ENCODE measurements at regions not wholly inside any gene's neighbourhood (a gene's known extent, or its start where the extent isn't known, plus 50 kb on each side); places are given as distances from the start of the nearest gene placed in this dataset.

- H3K27ac ChIP-seq (ENCODE audit: low read length), result no peak overlapping the region
- ChIA-PET POLR2A (ENCODE audit: unreplicated experiment) (no interaction called here), CTCF (no interaction called here)
- intact Hi-C loops (cut with micrococcal nuclease), result no loop called here
- H3K79me2 ChIP-seq (ENCODE audit: low read length), result no peaks in the 10 kb centered on the region
- H3K4me2 ChIP-seq (ENCODE audit: low read length), result no peak overlapping the region
- BruUV-seq (replicated peaks), result no TSS peak
- no peaks in the 10 kb centered on the region for H3K36me3 ChIP-seq (ENCODE audit: low read depth, low read length)
- H3K9me3 ChIP-seq (ENCODE audit: low read length), result no peaks in the 10 kb centered on the region
- peak; percentile 32 for DNase-seq
- no peak for TF ChIP-seq CTCF (conservative IDR thresholded peaks at IDR 0.05; ENCODE audit: low read depth, low read length)
- TF ChIP-seq EZH2phosphoT487 (IDR thresholded peaks at IDR 0.05; ENCODE audit: borderline replicate concordance, low read length), result no peak
- TF ChIP-seq EZH2 (IDR thresholded peaks at IDR 0.05; ENCODE audit: low read length, unreplicated experiment), result no peak
- H3K9me2 ChIP-seq (replicated peaks; ENCODE audit: low read length), result no peaks in the 10 kb centered on the region
- no peaks in the 10 kb centered on the region for H3K27me3 ChIP-seq (ENCODE audit: low read length)
- no peak overlapping the region for H3K4me3 ChIP-seq (ENCODE audit: low read length)
- no peaks in the 10 kb centered on the region for H4K20me1 ChIP-seq (ENCODE audit: low read length)
- H3K4me1 ChIP-seq (ENCODE audit: insufficient read depth, low read length), result peaks cover 11% of the 10 kb centered on the region; the same call in 1 of the 2 replicates
- H3K9ac ChIP-seq (ENCODE audit: low read length), result no peak overlapping the region
- H3F3A ChIP-seq (ENCODE audit: low read length, unreplicated experiment), result no peaks in the 10 kb centered on the region
- ATAC-seq, result no peak; the same call in 1 of the 2 replicates
- no peak overlapping the region for H2AFZ ChIP-seq (ENCODE audit: low read length)
Observed at GRCh38 chr20:56765172-56766073, 136.3 kb downstream of the TFAP2C start.

GRCh38 chr20:56766528-56766927 lies 137.4 kb downstream of the TFAP2C start:
- ChIA-PET POLR2A (ENCODE audit: unreplicated experiment) (no interaction called here), CTCF (no interaction called here)
- Histone ChIP-seq H3K36me3 (ENCODE audit: low read depth, low read length) (no peaks in the 10 kb centered on the region), H3K27ac (ENCODE audit: low read length) (no peak overlapping the region), H2AFZ (ENCODE audit: low read length) (no peak overlapping the region), H3F3A (ENCODE audit: low read length, unreplicated experiment) (no peaks in the 10 kb centered on the region), H3K9me3 (ENCODE audit: low read length) (no peaks in the 10 kb centered on the region), H4K20me1 (ENCODE audit: low read length) (no peaks in the 10 kb centered on the region), H3K4me3 (ENCODE audit: low read length) (no peak overlapping the region), H3K79me2 (ENCODE audit: low read length) (no peaks in the 10 kb centered on the region), H3K9ac (ENCODE audit: low read length) (no peak overlapping the region), H3K4me1 (ENCODE audit: insufficient read depth, low read length) (peaks cover 11% of the 10 kb centered on the region; the same call in 1 of the 2 replicates), H3K4me2 (ENCODE audit: low read length) (no peak overlapping the region), H3K27me3 (ENCODE audit: low read length) (no peaks in the 10 kb centered on the region), H3K9me2 (replicated peaks; ENCODE audit: low read length) (no peaks in the 10 kb centered on the region)
- intact Hi-C loops (cut with micrococcal nuclease), result no loop called here
- DNase-seq (no peak), ATAC-seq (no peak)
- no TSS peak for BruUV-seq (replicated peaks)
- no peak for TF ChIP-seq EZH2 (IDR thresholded peaks at IDR 0.05; ENCODE audit: low read length, unreplicated experiment)
- TF ChIP-seq CTCF (conservative IDR thresholded peaks at IDR 0.05; ENCODE audit: low read depth, low read length), result no peak
- TF ChIP-seq EZH2phosphoT487 (IDR thresholded peaks at IDR 0.05; ENCODE audit: borderline replicate concordance, low read length), result no peak

Measured in PC-3 (cell line).